Uterus (tissue), 3 donors: ENCODE measurements at regions not wholly inside any gene's neighbourhood (a gene's known extent, or its start where the extent isn't known, plus 50 kb on each side); places are given as distances from the start of the nearest gene placed in this dataset.

Experiments used
- DNase-seq, 2 donors: peaks; one replicate each; pipeline ENCODE4 v3.0.0-alpha.2; 2019 to 2020
- H3K27ac ChIP-seq, 2 donors: fragments of 200-600 bp; sonication (generic); 1 replicate in 1 of 2; 2 replicates in 1 of 2; pipeline ENCODE4 v1.5.1; 2016 to 2018
- H3K27me3 ChIP-seq, 2 donors: fragments of 200-600 bp; sonication (generic); one replicate each; pipeline ENCODE4 v1.5.1; 2018 to 2019; ENCODE audit warnings: control low read depth in 1 of 2
- H3K36me3 ChIP-seq, 2 donors: fragments of 200-600 bp; sonication (generic); one replicate each; pipeline ENCODE4 v1.5.1; 2019; ENCODE audit warnings: control low read depth in 1 of 2
- H3K4me1 ChIP-seq, 2 donors: fragments of 200-600 bp; sonication (generic); one replicate each; pipeline ENCODE4 v1.5.1; 2018 to 2019; ENCODE audit warnings: control low read depth in 1 of 2
- H3K4me3 ChIP-seq, 2 donors: fragments of 200-600 bp; sonication (generic); 1 replicate in 1 of 2; 2 replicates in 1 of 2; pipeline ENCODE4 v1.5.1; 2018 to 2019; ENCODE audit warnings: mild to moderate bottlenecking in 1 of 2
- H3K9me3 ChIP-seq, 2 donors: fragments of 200-600 bp; sonication (generic); one replicate each; pipeline ENCODE4 v1.5.1; 2019; ENCODE audit warnings: control low read depth in 1 of 2
- POLR2A ChIP-seq, 2 donors: fragments of 450-650 bp; IDR thresholded peaks; one replicate each; pipeline ENCODE4 v1.6.1; 2016; ENCODE audit warnings: antibody characterized with exemption in 2 of 2, mild to moderate bottlenecking in 1 of 2, moderate library complexity in 1 of 2
- intact Hi-C: fragments of 100-400 bp; cut with DNase I; formaldehyde crosslinking; loops from one replicate; pipeline ENCODE4 v1.15.1; 2023; ENCODE audit warnings: low total_unique reads
- TF ChIP-seq, protein P1 (sequence below), 4 experiments: fragments of 200-600 bp in 2 of 4; fragments of 450-650 bp in 2 of 4; sonication (generic) in 2 of 4; IDR thresholded peaks; one replicate each; pipeline ENCODE4 v1.5.1; 2016 to 2019; ENCODE audit warnings: antibody characterized with exemption in 4 of 4, mild to moderate bottlenecking in 2 of 4, moderate library complexity in 1 of 4
- donor health status: DM: yes; HTN: yes; CAD: no.

DNA sequence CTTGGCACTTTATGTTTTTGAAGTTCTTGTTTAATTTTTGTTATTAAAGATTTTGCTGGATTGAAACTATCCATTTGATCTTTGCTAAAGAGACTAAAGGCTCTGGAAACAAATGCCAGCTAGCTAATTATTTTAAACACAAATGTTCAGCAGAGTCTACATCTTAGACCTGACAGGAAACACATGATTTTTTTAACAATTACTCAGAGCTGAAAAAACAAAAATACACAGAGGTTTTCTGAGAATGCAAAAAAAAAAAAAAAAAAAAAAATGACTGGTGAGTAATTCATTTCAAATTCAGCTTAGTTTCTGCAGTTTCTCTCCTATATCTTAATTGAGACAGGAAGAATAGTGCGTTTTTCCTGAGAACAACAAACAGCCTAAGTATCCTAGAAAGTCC, 448.0 kb downstream of the TENT5A start:
- no peak for DNase-seq
- TF ChIP-seq, protein P1, sequence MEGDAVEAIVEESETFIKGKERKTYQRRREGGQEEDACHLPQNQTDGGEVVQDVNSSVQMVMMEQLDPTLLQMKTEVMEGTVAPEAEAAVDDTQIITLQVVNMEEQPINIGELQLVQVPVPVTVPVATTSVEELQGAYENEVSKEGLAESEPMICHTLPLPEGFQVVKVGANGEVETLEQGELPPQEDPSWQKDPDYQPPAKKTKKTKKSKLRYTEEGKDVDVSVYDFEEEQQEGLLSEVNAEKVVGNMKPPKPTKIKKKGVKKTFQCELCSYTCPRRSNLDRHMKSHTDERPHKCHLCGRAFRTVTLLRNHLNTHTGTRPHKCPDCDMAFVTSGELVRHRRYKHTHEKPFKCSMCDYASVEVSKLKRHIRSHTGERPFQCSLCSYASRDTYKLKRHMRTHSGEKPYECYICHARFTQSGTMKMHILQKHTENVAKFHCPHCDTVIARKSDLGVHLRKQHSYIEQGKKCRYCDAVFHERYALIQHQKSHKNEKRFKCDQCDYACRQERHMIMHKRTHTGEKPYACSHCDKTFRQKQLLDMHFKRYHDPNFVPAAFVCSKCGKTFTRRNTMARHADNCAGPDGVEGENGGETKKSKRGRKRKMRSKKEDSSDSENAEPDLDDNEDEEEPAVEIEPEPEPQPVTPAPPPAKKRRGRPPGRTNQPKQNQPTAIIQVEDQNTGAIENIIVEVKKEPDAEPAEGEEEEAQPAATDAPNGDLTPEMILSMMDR (IDR thresholded peaks at IDR 0.05) = no peak
- no peak for TF ChIP-seq POLR2A (IDR thresholded peaks at IDR 0.05)
- no peaks in the 10 kb centered on the region for H3K36me3 ChIP-seq
- no peak overlapping the region for H3K4me3 ChIP-seq
- H3K27ac ChIP-seq = no peak overlapping the region
- H3K4me1 ChIP-seq = no peaks in the 10 kb centered on the region
- no peaks in the 10 kb centered on the region for H3K27me3 ChIP-seq
- intact Hi-C loops = no loop called here
- no peaks in the 10 kb centered on the region for H3K9me3 ChIP-seq

DNA sequence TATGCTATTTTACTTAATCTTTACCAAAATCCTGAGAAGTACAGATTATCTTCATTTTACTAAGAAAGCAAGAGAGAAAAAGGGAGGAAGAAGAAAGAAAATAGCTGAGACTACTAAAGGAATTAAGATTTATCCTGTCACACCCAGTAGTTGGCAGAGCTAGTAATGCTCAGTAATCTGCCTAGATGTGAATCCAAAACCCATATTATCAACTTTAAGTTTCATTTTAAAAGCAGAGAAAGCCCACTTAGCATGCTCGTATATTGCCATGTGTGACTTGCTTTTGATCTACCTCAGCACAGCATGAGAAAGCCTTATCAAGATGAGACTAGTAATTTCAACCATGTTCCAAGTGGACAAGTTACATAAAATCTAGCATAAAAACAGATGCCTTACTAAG, 451.5 kb downstream of the TENT5A start:
- H3K27me3 ChIP-seq = no peaks in the 10 kb centered on the region
- H3K4me1 ChIP-seq = no peaks in the 10 kb centered on the region
- H3K27ac ChIP-seq = no peak overlapping the region
- no peak overlapping the region for H3K4me3 ChIP-seq
- no peak for TF ChIP-seq POLR2A (IDR thresholded peaks at IDR 0.05)
- TF ChIP-seq, protein P1 (IDR thresholded peaks at IDR 0.05) = no peak
- H3K36me3 ChIP-seq = no peaks in the 10 kb centered on the region
- no peaks in the 10 kb centered on the region for H3K9me3 ChIP-seq
- DNase-seq = no peak
- intact Hi-C loops = no loop called here

DNA sequence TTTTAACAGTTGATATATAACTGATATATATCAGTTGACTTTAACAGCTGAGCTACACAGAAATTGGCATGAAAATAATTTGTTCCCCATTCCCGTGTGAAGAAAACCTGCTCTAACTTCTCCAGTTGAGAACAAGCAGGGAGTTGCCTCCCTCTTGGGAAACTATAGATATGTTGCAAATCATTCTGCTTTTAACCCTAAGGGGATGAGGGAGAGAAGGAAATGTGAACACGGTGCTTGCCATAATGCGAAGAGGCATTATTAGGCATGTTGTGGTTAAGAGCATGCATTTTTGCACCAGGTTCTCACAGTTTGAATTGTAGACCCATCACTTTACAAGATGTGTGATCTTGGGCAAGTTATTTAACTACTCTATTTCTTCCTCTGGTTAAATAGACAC, 453.7 kb downstream of the TENT5A start:
- TF ChIP-seq, protein P1 (IDR thresholded peaks at IDR 0.05) = no peak
- no peak for TF ChIP-seq POLR2A (IDR thresholded peaks at IDR 0.05)
- Histone ChIP-seq H3K9me3 (no peaks in the 10 kb centered on the region), H3K4me3 (no peak overlapping the region), H3K4me1 (no peaks in the 10 kb centered on the region), H3K36me3 (no peaks in the 10 kb centered on the region), H3K27ac (no peak overlapping the region), H3K27me3 (no peaks in the 10 kb centered on the region)
- intact Hi-C loops = no loop called here
- no peak for DNase-seq

DNA sequence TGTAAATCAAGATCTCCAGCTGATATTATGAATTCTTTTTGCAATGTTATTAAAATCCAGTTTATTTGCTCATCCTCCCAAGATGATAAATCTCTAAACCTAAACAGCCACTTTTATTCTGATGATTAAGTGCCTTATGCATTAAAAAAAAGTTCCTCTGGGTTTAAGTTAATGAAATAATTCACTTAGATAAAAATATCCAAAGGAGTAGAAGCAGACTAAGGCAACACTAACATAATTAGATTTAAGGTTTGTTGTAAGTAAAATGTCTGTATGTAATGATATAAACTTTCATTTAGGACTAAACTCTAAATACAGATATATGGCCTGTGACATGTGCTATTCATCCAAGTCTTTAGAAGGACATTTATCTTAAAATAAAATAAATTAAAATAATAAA, 457.2 kb downstream of the TENT5A start:
- Histone ChIP-seq H3K36me3 (no peaks in the 10 kb centered on the region), H3K4me1 (no peaks in the 10 kb centered on the region), H3K9me3 (no peaks in the 10 kb centered on the region), H3K27me3 (no peaks in the 10 kb centered on the region), H3K4me3 (no peak overlapping the region), H3K27ac (no peak overlapping the region)
- no peak for DNase-seq
- intact Hi-C loops = no loop called here
- TF ChIP-seq, protein P1 (IDR thresholded peaks at IDR 0.05) = no peak
- no peak for TF ChIP-seq POLR2A (IDR thresholded peaks at IDR 0.05)

DNA sequence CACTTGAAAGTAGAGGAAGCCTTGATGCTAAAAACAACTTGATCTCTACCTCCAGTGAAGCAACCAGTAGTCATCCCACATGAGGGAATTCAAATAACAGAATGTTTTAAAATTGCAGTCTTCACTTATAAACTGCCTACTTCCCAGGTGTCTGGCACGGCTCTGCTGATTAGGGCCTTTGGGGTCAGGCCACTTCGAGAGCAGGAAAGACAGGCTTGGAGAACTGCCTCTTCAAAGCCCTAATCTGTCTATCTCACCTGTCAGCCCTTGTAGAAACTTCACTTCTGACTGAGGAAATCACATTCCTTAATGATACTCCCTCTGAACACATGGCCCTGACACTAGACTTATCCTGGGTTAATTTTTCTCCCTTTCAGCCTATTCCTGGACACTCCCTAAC, 458.6 kb downstream of the TENT5A start:
- TF ChIP-seq, protein P1 (IDR thresholded peaks at IDR 0.05) = no peak
- no peak for TF ChIP-seq POLR2A (IDR thresholded peaks at IDR 0.05)

More for the DNA sequence above, 458.6 kb downstream of the TENT5A start:
- Histone ChIP-seq H3K27ac (no peak overlapping the region), H3K4me3 (no peak overlapping the region), H3K9me3 (no peaks in the 10 kb centered on the region), H3K36me3 (no peaks in the 10 kb centered on the region), H3K4me1 (no peaks in the 10 kb centered on the region), H3K27me3 (no peaks in the 10 kb centered on the region)
- DNase-seq = no peak
- intact Hi-C loops = no loop called here
